CD14-positive monocyte (primary cell): ENCODE measurements at regions not wholly inside any gene's neighbourhood (a gene's known extent, or its start where the extent isn't known, plus 50 kb on each side); places are given as distances from the start of the nearest gene placed in this dataset.

Experiments used
- DNase-seq, 3 donors: peaks; one replicate each; pipeline ENCODE4 v3.0.0-alpha.2; 2011 to 2022
- H2AFZ ChIP-seq: 2 replicates; pipeline ENCODE4 v1.6.0; 2012; ENCODE audit warnings: mild to moderate bottlenecking, low read depth, low read length, inconsistent platforms; ENCODE audit not compliant: insufficient read depth, poor library complexity, severe bottlenecking
- H3K27ac ChIP-seq, 2 donors: 1 replicate in 1 of 2; 2 replicates in 1 of 2; pipeline ENCODE4 v1.5.1; 2012 to 2013; ENCODE audit warnings: low read length in 2 of 2, control low read depth in 1 of 2, inconsistent platforms in 1 of 2, low read depth in 1 of 2, mild to moderate bottlenecking in 1 of 2
- H3K27me3 ChIP-seq, 2 donors: one replicate each; pipeline versions ENCODE4 v1.6.0 to v1.6.1; 2011 to 2013; ENCODE audit warnings: low read length in 2 of 2; ENCODE audit not compliant: control insufficient read depth in 2 of 2, insufficient read depth in 2 of 2
- H3K36me3 ChIP-seq, 2 donors: replicated peaks in 1 of 2; 1 replicate in 1 of 2; 2 replicates in 1 of 2; pipeline versions ENCODE4 v1.5.1 to v1.6.1; 2012 to 2013; ENCODE audit warnings: low read length in 2 of 2, control low read depth in 1 of 2, inconsistent platforms in 1 of 2, mild to moderate bottlenecking in 1 of 2; ENCODE audit not compliant: insufficient read depth in 2 of 2, control insufficient read depth in 1 of 2
- H3K4me1 ChIP-seq, 2 donors: 1 replicate in 1 of 2; 2 replicates in 1 of 2; pipeline versions ENCODE4 v1.5.1 to v1.6.1; 2012 to 2013; ENCODE audit warnings: low read length in 2 of 2, control low read depth in 1 of 2, inconsistent platforms in 1 of 2, mild to moderate bottlenecking in 1 of 2, moderate library complexity in 1 of 2; ENCODE audit not compliant: insufficient read depth in 2 of 2, control insufficient read depth in 1 of 2
- H3K4me2 ChIP-seq: replicated peaks from 2 replicates; pipeline ENCODE3; 2012; ENCODE audit warnings: low read length, moderate library complexity, mild to moderate bottlenecking; ENCODE audit not compliant: poor library complexity, severe bottlenecking; ENCODE audit errors: extremely low read depth
- H3K4me3 ChIP-seq, 3 experiments: fragments of 200-600 bp in 1 of 3; sonication (generic) in 1 of 3; replicated peaks in 1 of 3; 1 replicate in 2 of 3; 2 replicates in 1 of 3; pipeline ENCODE4 v1.5.1; 2011 to 2013; ENCODE audit warnings: low read length in 3 of 3, mild to moderate bottlenecking in 3 of 3, control low read depth in 2 of 3, low read depth in 2 of 3, inconsistent platforms in 1 of 3, moderate library complexity in 1 of 3
- H3K79me2 ChIP-seq: 2 replicates; pipeline ENCODE4 v1.6.0; 2012; ENCODE audit warnings: mild to moderate bottlenecking, control low read depth, inconsistent platforms, low read length, moderate library complexity; ENCODE audit not compliant: insufficient read depth
- H3K9ac ChIP-seq: 2 replicates; pipeline ENCODE4 v1.6.0; 2017; ENCODE audit warnings: low read length, mild to moderate bottlenecking; ENCODE audit not compliant: insufficient read depth, poor library complexity, severe bottlenecking
- H3K9me3 ChIP-seq, 2 donors: replicated peaks in 1 of 2; 1 replicate in 1 of 2; 2 replicates in 1 of 2; pipeline versions ENCODE4 v1.5.1 to v1.6.1; 2012 to 2013; ENCODE audit warnings: low read length in 2 of 2, control low read depth in 1 of 2; ENCODE audit not compliant: control insufficient read depth in 1 of 2, insufficient read depth in 1 of 2
- H4K20me1 ChIP-seq: 2 replicates; pipeline ENCODE4 v1.6.0; 2012; ENCODE audit warnings: mild to moderate bottlenecking, low read length, control low read depth, moderate library complexity; ENCODE audit not compliant: insufficient read depth
- H3K27ac Mint-ChIP-seq, 7 donors: one replicate each; pipeline ENCODE4 v1.8.0; 2020; ENCODE audit warnings: mild to moderate bottlenecking in 7 of 7, mixed read lengths in 7 of 7, moderate library complexity in 6 of 7, inconsistent platforms in 2 of 7
- H3K27me3 Mint-ChIP-seq, 3 donors: one replicate each; pipeline ENCODE4 v1.8.0; 2021 to 2022; ENCODE audit warnings: low read depth in 3 of 3, mild to moderate bottlenecking in 3 of 3, mixed read lengths in 3 of 3, moderate library complexity in 3 of 3, inconsistent platforms in 1 of 3
- H3K36me3 Mint-ChIP-seq, 2 donors: one replicate each; pipeline ENCODE4 v1.8.0; 2020; ENCODE audit warnings: mixed read lengths in 2 of 2, inconsistent platforms in 1 of 2, mild to moderate bottlenecking in 1 of 2
- H3K4me1 Mint-ChIP-seq: one replicate; pipeline ENCODE4 v1.8.0; 2020; ENCODE audit warnings: mild to moderate bottlenecking, mixed read lengths
- H3K4me3 Mint-ChIP-seq, 2 donors: one replicate each; pipeline ENCODE4 v1.8.0; 2020; ENCODE audit warnings: mild to moderate bottlenecking in 2 of 2, mixed read lengths in 2 of 2, moderate library complexity in 1 of 2
- H3K9me3 Mint-ChIP-seq, 7 donors: one replicate each; pipeline ENCODE4 v1.8.0; 2020 to 2022; ENCODE audit warnings: mixed read lengths in 7 of 7, mild to moderate bottlenecking in 6 of 7, moderate library complexity in 6 of 7, inconsistent platforms in 2 of 7
- CTCF ChIP-seq: fragments of 200-600 bp; IDR thresholded peaks from one replicate; pipeline ENCODE4 v1.8.0; 2022; ENCODE audit warnings: antibody characterized with exemption, mild to moderate bottlenecking
- WGBS: methylation state at CpG from one replicate; pipeline ENCODE4 v1.1.5; 2013; ENCODE audit warnings: missing lambda C conversion rate; ENCODE audit not compliant: insufficient coverage; 5-methylcytosine and 5-hydroxymethylcytosine counted together
- intact Hi-C, 2 donors: fragments of 100-400 bp; cut with micrococcal nuclease; formaldehyde crosslinking; loops; one replicate each; pipeline versions ENCODE4 v1.15.0 to v1.15.1; 2023

- H2AFZ ChIP-seq = no peak overlapping the region
- no peaks in the 10 kb centered on the region for H3K9me3 Mint-ChIP-seq
- intact Hi-C loops = no loop called here
- no peak for TF ChIP-seq CTCF
- H3K27me3 ChIP-seq = peaks cover 0 to 9% of the 10 kb centered on the region in 2 donors
- WGBS = no CpG with 5 or more reads among the region's 1 CpG
- no peak overlapping the region for H3K9ac ChIP-seq
- H3K27me3 Mint-ChIP-seq = no peaks in the 10 kb centered on the region
- H4K20me1 ChIP-seq = no peaks in the 10 kb centered on the region
- DNase-seq = no peak
- H3K4me3 ChIP-seq = no peak overlapping the region
- H3K9me3 ChIP-seq = no peaks in the 10 kb centered on the region
- no peaks in the 10 kb centered on the region for H3K36me3 ChIP-seq
- no peaks in the 10 kb centered on the region for H3K4me1 ChIP-seq
- H3K27ac Mint-ChIP-seq = no peak overlapping the region
- no peak overlapping the region for H3K27ac ChIP-seq
- no peaks in the 10 kb centered on the region for H3K36me3 Mint-ChIP-seq
- no peak overlapping the region for H3K4me3 Mint-ChIP-seq
- H3K4me2 ChIP-seq = no peak overlapping the region
- H3K79me2 ChIP-seq = no peaks in the 10 kb centered on the region
- no peaks in the 10 kb centered on the region for H3K4me1 Mint-ChIP-seq
Observed at GRCh38 chrX:138765051-138765450, 53.5 kb upstream of the FGF13 start.

GRCh38 chrX:138763761-138764160, 52.2 kb upstream of the FGF13 start:
- Mint-ChIP-seq H3K4me1 (no peaks in the 10 kb centered on the region), H3K27me3 (peaks cover 0 to 2% (median 0%) of the 10 kb centered on the region in 3 donors), H3K36me3 (no peaks in the 10 kb centered on the region), H3K9me3 (no peaks in the 10 kb centered on the region), H3K4me3 (no peak overlapping the region), H3K27ac (no peak overlapping the region)
- H4K20me1 ChIP-seq = no peaks in the 10 kb centered on the region
- H3K9me3 ChIP-seq = no peaks in the 10 kb centered on the region
- TF ChIP-seq CTCF = no peak
- no peaks in the 10 kb centered on the region for H3K4me1 ChIP-seq
- H2AFZ ChIP-seq = no peak overlapping the region
- H3K36me3 ChIP-seq = no peaks in the 10 kb centered on the region
- H3K79me2 ChIP-seq = no peaks in the 10 kb centered on the region
- no peak overlapping the region for H3K27ac ChIP-seq
- intact Hi-C loops = no loop called here
- 83% methylated on average over 1 of the region's 3 CpGs for WGBS
- H3K4me2 ChIP-seq = no peak overlapping the region
- no peak overlapping the region for H3K9ac ChIP-seq
- H3K4me3 ChIP-seq = no peak overlapping the region
- DNase-seq = no peak
- peaks cover 0 to 9% of the 10 kb centered on the region in 2 donors for H3K27me3 ChIP-seq
